ENCODE measurements at regions not wholly inside any gene's neighbourhood (a gene's known extent, or its start where the extent isn't known, plus 50 kb on each side); places are given as distances from the start of the nearest gene placed in this dataset.

- no peak overlapping the region for H3K4me3 ChIP-seq (ENCODE audit: low read depth, low read length)
- TF ChIP-seq CTCF (conservative IDR thresholded peaks at IDR 0.05; ENCODE audit: low read depth, low read length) = no peak
Observed at GRCh38 chr11:100636536-100636935, 50.6 kb upstream of the ARHGAP42 start.

More at GRCh38 chr11:100636536-100636935, 50.6 kb upstream of the ARHGAP42 start:
- DNase-seq (ENCODE audit: low read depth) = no peak
